HG02642 (cell line): ENCODE measurements at regions not wholly inside any gene's neighbourhood (a gene's known extent, or its start where the extent isn't known, plus 50 kb on each side); places are given as distances from the start of the nearest gene placed in this dataset.

ENCODE experiments used
- ATAC-seq: cut with Tn5 transposase; IDR thresholded peaks from one replicate; pipeline ENCODE4 v1.9.1; 2021; ENCODE audit warnings: mild to moderate bottlenecking; ENCODE audit not compliant: unreplicated experiment, poor library complexity

GRCh38 chr13:80458543-80458942 is 117.6 kb upstream of the SPRY2 start:
- no peak for ATAC-seq

- peak; percentile 55 for ATAC-seq
Observed at GRCh38 chr13:80454245-80454644, 113.3 kb upstream of the SPRY2 start.

- ATAC-seq, result no peak
Observed at GRCh38 chr13:80452279-80452678, 111.4 kb upstream of the SPRY2 start.

GRCh38 chr13:80451641-80452040 is 110.7 kb upstream of the SPRY2 start:
- ATAC-seq, result no peak

- ATAC-seq, result no peak
Observed at GRCh38 chr13:80450386-80450785, 109.5 kb upstream of the SPRY2 start.

GRCh38 chr13:80448725-80449124 is 107.8 kb upstream of the SPRY2 start:
- no peak for ATAC-seq

GRCh38 chr13:80447747-80448146 is 106.8 kb upstream of the SPRY2 start:
- ATAC-seq, result no peak

GRCh38 chr13:80444240-80445015 is 103.5 kb upstream of the SPRY2 start:
- ATAC-seq, result no peak

- no peak for ATAC-seq
Observed at GRCh38 chr13:80442609-80443008, 101.7 kb upstream of the SPRY2 start.

GRCh38 chr13:80441968-80442367 is 101.0 kb upstream of the SPRY2 start:
- no peak for ATAC-seq

- ATAC-seq, result no peak
Observed at GRCh38 chr13:80438521-80438920, 97.6 kb upstream of the SPRY2 start.

GRCh38 chr13:80437231-80437630 is 96.3 kb upstream of the SPRY2 start:
- no peak for ATAC-seq

GRCh38 chr13:80436571-80437169 is 95.7 kb upstream of the SPRY2 start:
- no peak for ATAC-seq

GRCh38 chr13:80430561-80430960 is 89.6 kb upstream of the SPRY2 start:
- no peak for ATAC-seq

GRCh38 chr13:80428349-80429096 is 87.6 kb upstream of the SPRY2 start:
- no peak for ATAC-seq

GRCh38 chr13:80419416-80419815 is 78.5 kb upstream of the SPRY2 start:
- ATAC-seq, result no peak

- ATAC-seq, result no peak
Observed at GRCh38 chr13:80413611-80414010, 72.7 kb upstream of the SPRY2 start.

GRCh38 chr13:80408270-80408669 is 67.3 kb upstream of the SPRY2 start:
- ATAC-seq, result no peak

- ATAC-seq, result no peak
Observed at GRCh38 chr13:80400865-80401426, 60.0 kb upstream of the SPRY2 start.

- ATAC-seq, result no peak
Observed at GRCh38 chr13:80400164-80400864, 59.4 kb upstream of the SPRY2 start.
